ENCODE measurements at regions not wholly inside any gene's neighbourhood (a gene's known extent, or its start where the extent isn't known, plus 50 kb on each side); places are given as distances from the start of the nearest gene placed in this dataset.

DNA sequence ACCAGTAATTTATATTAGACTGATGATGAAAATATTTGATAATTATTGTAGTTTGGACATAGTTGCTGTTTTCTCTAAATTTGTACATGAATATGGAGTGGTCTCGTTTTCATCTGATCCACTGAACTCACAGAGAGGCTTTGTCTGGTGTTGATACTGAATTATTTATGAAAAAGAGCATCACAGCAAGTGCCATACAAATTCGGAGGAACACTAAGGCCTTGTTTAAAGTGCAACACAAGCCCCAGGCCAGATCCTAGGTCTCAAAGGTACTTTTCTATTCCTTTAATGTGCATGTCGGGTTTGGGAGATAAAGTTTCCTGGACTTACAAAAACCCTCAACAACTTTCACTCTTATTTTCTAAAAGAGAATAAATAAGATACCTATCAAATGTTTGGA lies 796.8 kb upstream of the EPHA6 start:
- no peak for DNase-seq (ENCODE audit: extremely low read depth, low read depth)

GRCh38 chr3:96022676-96023075 lies 791.7 kb upstream of the EPHA6 start:
- TF ChIP-seq CTCF (IDR thresholded peaks at IDR 0.05; ENCODE audit: low read depth, low read length) = no peak
- DNase-seq (ENCODE audit: extremely low read depth, low read depth) = no peak

More for the DNA sequence above, 796.8 kb upstream of the EPHA6 start:
- TF ChIP-seq CTCF (IDR thresholded peaks at IDR 0.05; ENCODE audit: low read depth, low read length) = no peak

GRCh38 chr3:96027718-96028117 lies 786.7 kb upstream of the EPHA6 start:
- no peak for DNase-seq (ENCODE audit: extremely low read depth, low read depth)
- no peak for TF ChIP-seq CTCF (IDR thresholded peaks at IDR 0.05; ENCODE audit: low read depth, low read length)

GRCh38 chr3:96039632-96040031 lies 774.8 kb upstream of the EPHA6 start:
- no peak for DNase-seq (ENCODE audit: extremely low read depth, low read depth)
- TF ChIP-seq CTCF (IDR thresholded peaks at IDR 0.05; ENCODE audit: low read depth, low read length) = no peak

DNA sequence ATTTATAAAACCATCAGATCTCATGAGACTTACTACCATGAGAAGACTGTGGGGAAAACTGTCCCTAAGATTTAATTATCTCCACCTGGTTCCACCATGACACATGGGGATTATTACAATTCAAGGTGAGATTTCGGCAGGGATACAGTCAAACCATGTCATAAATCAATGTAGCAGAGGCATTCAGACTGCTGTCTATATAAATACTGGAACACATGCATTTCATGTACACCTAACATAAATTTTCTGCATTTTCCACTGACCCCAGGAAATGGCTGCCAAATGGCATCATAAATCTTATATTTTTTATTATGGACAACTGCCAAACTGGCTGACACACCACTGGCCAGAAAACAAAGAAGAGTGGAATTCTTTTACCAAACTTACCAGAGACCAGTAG lies 755.1 kb upstream of the EPHA6 start:
- TF ChIP-seq CTCF (IDR thresholded peaks at IDR 0.05; ENCODE audit: low read depth, low read length) = no peak
- DNase-seq (ENCODE audit: extremely low read depth, low read depth) = no peak

DNA sequence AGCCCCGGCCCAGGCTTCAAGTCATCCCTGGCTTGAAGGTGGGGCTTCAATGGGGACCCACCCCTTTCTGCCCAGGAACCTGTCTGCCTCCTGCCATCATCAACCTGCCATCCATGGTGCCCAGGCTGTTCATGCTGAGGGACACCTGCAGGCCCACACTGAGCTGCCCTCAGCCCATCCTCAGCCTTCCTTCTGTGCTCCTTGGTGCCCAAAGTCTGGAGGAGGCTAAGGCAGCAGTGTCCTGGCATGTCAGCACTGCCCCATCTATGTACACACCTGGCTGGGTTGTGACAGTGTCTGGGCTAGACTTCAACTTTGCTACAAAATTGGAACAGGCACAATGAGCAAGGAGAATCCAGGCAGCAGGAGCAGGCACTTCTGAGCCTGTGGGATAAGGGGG lies 745.3 kb upstream of the EPHA6 start:
- DNase-seq (ENCODE audit: extremely low read depth, low read depth) = no peak
- no peak for TF ChIP-seq CTCF (IDR thresholded peaks at IDR 0.05; ENCODE audit: low read depth, low read length)

- TF ChIP-seq CTCF (IDR thresholded peaks at IDR 0.05; ENCODE audit: low read depth, low read length) = no peak
- no peak for DNase-seq (ENCODE audit: extremely low read depth, low read depth)
These were observed 743.7 kb upstream of the EPHA6 start for GRCh38 chr3:96070678-96071077.

Measured in AG09319 (cell line).